KMS-11 (cell line): ENCODE measurements at regions not wholly inside any gene's neighbourhood (a gene's known extent, or its start where the extent isn't known, plus 50 kb on each side); places are given as distances from the start of the nearest gene placed in this dataset.

Source experiments
- H2AFZ ChIP-seq: fragments of 200-600 bp; sonication (generic); 2 replicates; pipeline ENCODE4 v1.6.1; 2016; ENCODE audit warnings: antibody characterized with exemption, mixed run types, low read depth
- H3K27ac ChIP-seq: fragments of 200-600 bp; sonication (generic); 2 replicates; pipeline ENCODE4 v1.6.1; 2016; ENCODE audit warnings: mild to moderate bottlenecking, mixed run types
- H3K27me3 ChIP-seq: fragments of 200-600 bp; sonication (generic); 2 replicates; pipeline ENCODE4 v1.6.1; 2017; ENCODE audit warnings: mild to moderate bottlenecking, low read depth, mixed run types, moderate library complexity; ENCODE audit not compliant: insufficient read depth
- H3K36me3 ChIP-seq: fragments of 200-600 bp; sonication (generic); 2 replicates; pipeline ENCODE4 v1.6.1; 2017; ENCODE audit warnings: mild to moderate bottlenecking, mixed run types; ENCODE audit not compliant: insufficient read depth
- H3K4me1 ChIP-seq: fragments of 200-600 bp; sonication (generic); 2 replicates; pipeline ENCODE4 v1.6.1; 2016; ENCODE audit warnings: mild to moderate bottlenecking, low read depth, mixed run types; ENCODE audit not compliant: poor library complexity, severe bottlenecking
- H3K4me2 ChIP-seq: fragments of 200-600 bp; sonication (generic); 2 replicates; pipeline ENCODE4 v1.7.0; 2016; ENCODE audit warnings: mild to moderate bottlenecking, mixed run types
- H3K4me3 ChIP-seq: fragments of 200-600 bp; sonication (generic); IDR thresholded peaks from 2 replicates; pipeline ENCODE4 v1.6.1; 2017; ENCODE audit warnings: low read depth, low read length, mixed read lengths; ENCODE audit not compliant: insufficient read depth
- H3K79me2 ChIP-seq: fragments of 200-600 bp; sonication (generic); 2 replicates; pipeline ENCODE4 v1.6.1; 2016; ENCODE audit warnings: low read depth, mixed run types; ENCODE audit not compliant: insufficient read depth
- H3K9ac ChIP-seq: fragments of 200-600 bp; sonication (generic); 2 replicates; pipeline ENCODE4 v1.6.1; 2016; ENCODE audit warnings: mild to moderate bottlenecking, mixed run types
- H4K20me1 ChIP-seq: fragments of 200-600 bp; sonication (generic); 2 replicates; pipeline ENCODE4 v1.6.1; 2016; ENCODE audit warnings: mild to moderate bottlenecking, mixed run types; ENCODE audit not compliant: insufficient read depth
- CTCF ChIP-seq: fragments of 200-600 bp; sonication (generic); conservative IDR thresholded peaks from 2 replicates; pipeline ENCODE4 v1.6.1; 2017; ENCODE audit warnings: low read depth, mild to moderate bottlenecking, antibody characterized with exemption, low read length, moderate library complexity, mixed read lengths

DNA sequence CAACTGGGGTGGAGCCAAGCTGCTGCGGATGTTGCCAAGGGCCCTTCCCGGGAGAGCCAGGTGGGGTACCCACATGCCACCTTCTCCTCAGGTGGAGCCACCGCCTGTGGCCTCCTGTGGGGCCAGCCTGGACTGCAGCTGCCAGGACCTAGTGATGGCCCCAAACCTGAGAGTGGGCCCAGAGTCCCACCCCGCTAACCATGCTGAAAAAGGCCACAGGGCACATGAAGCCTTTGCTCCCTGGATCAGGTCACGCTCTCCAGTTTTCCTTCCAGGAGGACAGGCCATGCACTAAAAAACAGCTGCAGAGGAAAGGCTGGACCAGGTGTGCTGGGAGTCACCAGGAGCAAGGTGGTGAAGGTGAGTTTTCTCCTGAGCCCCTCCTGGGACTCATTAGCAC lies 73.9 kb upstream of the SLC22A16 start:
- Histone ChIP-seq H3K9ac (no peak overlapping the region), H3K79me2 (no peaks in the 10 kb centered on the region), H3K4me3 (no peak overlapping the region), H3K27ac (no peak overlapping the region), H3K4me1 (no peaks in the 10 kb centered on the region), H2AFZ (no peak overlapping the region), H3K4me2 (no peak overlapping the region), H3K36me3 (no peaks in the 10 kb centered on the region), H4K20me1 (no peaks in the 10 kb centered on the region), H3K27me3 (no peaks in the 10 kb centered on the region)
- no peak for TF ChIP-seq CTCF

- Histone ChIP-seq H3K4me1 (no peaks in the 10 kb centered on the region), H3K79me2 (no peaks in the 10 kb centered on the region), H3K9ac (no peak overlapping the region), H3K4me3 (no peak overlapping the region), H3K4me2 (no peak overlapping the region), H3K27me3 (no peaks in the 10 kb centered on the region), H4K20me1 (no peaks in the 10 kb centered on the region), H3K27ac (no peak overlapping the region), H2AFZ (no peak overlapping the region), H3K36me3 (no peaks in the 10 kb centered on the region)
- no peak for TF ChIP-seq CTCF
These were observed 72.9 kb upstream of the SLC22A16 start for GRCh38 chr6:110549277-110549676.

DNA sequence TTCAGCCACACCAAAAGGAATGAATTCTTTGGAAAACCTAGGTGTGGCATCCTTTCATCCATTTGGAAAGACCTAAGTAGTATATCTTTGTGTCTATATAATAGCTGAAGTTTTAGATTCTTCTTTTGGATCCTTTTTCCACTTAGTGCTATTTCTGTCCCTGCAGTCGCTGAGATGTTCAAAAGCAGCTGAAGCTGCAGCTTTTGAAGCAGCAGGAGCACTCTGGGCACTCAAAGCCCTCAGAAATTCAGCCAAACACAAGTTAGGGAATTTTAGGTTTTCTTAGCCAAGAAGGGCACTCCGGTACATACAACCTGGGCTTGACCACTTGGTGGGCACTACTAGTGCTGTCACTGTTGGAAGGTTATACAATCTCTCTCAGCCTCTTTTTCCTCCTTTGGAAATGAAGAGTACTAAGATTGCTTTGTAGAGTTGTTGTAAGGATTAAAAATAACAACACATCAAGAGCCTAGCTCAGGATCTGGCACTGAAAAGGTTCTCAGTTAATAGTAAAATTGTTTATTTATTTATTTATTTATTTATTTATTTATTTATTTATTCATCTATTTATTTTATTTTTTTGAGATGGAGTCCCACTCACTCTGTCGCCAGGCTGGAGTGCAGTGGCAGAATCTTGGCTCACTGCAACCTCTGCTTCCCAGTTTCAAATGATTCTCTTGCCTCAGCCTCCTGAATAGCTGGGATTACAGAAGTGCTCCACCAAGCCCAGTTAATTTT lies 71.9 kb upstream of the SLC22A16 start:
- Histone ChIP-seq H3K36me3 (no peaks in the 10 kb centered on the region), H4K20me1 (no peaks in the 10 kb centered on the region), H2AFZ (no peak overlapping the region), H3K27ac (no peak overlapping the region), H3K4me3 (no peak overlapping the region), H3K9ac (no peak overlapping the region), H3K4me1 (no peaks in the 10 kb centered on the region), H3K4me2 (no peak overlapping the region), H3K27me3 (no peaks in the 10 kb centered on the region), H3K79me2 (no peaks in the 10 kb centered on the region)
- TF ChIP-seq CTCF, result no peak

- no peak overlapping the region for H3K4me3 ChIP-seq
- no peak overlapping the region for H2AFZ ChIP-seq
- no peaks in the 10 kb centered on the region for H3K27me3 ChIP-seq
- no peak for TF ChIP-seq CTCF
- no peaks in the 10 kb centered on the region for H3K36me3 ChIP-seq
- no peaks in the 10 kb centered on the region for H3K79me2 ChIP-seq
- no peak overlapping the region for H3K4me2 ChIP-seq
- H3K4me1 ChIP-seq, result no peaks in the 10 kb centered on the region
- no peaks in the 10 kb centered on the region for H4K20me1 ChIP-seq
- H3K27ac ChIP-seq, result no peak overlapping the region
- no peak overlapping the region for H3K9ac ChIP-seq
These were observed 71.0 kb upstream of the SLC22A16 start for GRCh38 chr6:110547266-110547964.
